Fibroblast of villous mesenchyme (primary cell): ENCODE measurements at regions not wholly inside any gene's neighbourhood (a gene's known extent, or its start where the extent isn't known, plus 50 kb on each side); places are given as distances from the start of the nearest gene placed in this dataset.

Experiments
- DNase-seq: peaks from one replicate; pipeline ENCODE4 v3.0.0-alpha.2; 2010; ENCODE audit warnings: low read depth
- H3K4me3 ChIP-seq: 2 replicates; pipeline ENCODE4 v1.5.1; 2011; ENCODE audit warnings: low read depth, mild to moderate bottlenecking, low read length
- CTCF ChIP-seq: IDR thresholded peaks from 2 replicates; pipeline ENCODE4 v1.5.1; 2012; ENCODE audit warnings: low read depth, mild to moderate bottlenecking, low read length; ENCODE audit not compliant: insufficient read depth

GRCh38 chr7:412313-412710 is 107.3 kb downstream of the PDGFA start:
- H3K4me3 ChIP-seq: no peak overlapping the region
- no peak for DNase-seq
- no peak for TF ChIP-seq CTCF

DNA sequence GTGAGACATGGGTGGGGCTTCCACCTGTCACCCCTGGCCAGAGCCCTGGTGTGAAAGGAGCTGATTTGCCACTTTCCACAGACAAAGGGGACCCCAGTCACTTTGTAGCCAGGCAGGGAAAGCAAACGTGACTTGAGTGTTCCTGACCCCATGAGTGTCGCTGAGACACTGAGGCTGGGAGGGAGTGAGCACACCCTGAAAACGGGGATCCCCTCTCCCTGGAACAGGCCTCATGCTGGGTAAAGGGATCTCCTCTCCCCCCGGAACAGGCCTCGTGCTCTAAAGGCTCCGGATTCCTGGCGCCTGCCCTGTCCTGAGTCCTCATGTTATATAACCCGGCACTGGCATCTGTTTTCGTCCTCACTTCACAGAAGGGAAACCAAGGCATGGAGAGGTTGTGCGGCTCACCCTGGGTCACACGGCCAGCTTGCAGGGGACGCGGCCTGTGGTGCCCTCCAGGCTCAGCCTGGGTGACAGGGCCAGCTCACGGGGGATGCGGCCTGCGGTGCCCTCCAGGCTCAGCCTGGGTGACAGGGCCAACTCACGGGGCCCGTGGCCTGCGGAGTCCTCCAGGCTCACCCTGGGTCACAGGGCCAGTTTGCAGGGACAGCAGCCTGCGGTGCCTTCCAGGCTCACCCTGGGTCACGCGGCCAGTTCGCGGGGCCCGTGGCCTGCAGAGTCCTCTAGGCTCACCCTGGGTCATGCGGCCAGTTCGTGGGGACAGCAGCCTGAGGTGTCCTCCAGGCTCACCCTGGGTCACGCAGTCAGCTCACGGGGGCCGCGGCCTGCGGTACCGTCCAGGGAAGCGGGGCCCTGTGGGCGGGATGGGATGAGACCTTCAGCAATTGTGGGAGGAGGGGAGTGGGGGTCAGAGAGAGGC is 104.7 kb downstream of the PDGFA start:
- no peak for DNase-seq

DNA sequence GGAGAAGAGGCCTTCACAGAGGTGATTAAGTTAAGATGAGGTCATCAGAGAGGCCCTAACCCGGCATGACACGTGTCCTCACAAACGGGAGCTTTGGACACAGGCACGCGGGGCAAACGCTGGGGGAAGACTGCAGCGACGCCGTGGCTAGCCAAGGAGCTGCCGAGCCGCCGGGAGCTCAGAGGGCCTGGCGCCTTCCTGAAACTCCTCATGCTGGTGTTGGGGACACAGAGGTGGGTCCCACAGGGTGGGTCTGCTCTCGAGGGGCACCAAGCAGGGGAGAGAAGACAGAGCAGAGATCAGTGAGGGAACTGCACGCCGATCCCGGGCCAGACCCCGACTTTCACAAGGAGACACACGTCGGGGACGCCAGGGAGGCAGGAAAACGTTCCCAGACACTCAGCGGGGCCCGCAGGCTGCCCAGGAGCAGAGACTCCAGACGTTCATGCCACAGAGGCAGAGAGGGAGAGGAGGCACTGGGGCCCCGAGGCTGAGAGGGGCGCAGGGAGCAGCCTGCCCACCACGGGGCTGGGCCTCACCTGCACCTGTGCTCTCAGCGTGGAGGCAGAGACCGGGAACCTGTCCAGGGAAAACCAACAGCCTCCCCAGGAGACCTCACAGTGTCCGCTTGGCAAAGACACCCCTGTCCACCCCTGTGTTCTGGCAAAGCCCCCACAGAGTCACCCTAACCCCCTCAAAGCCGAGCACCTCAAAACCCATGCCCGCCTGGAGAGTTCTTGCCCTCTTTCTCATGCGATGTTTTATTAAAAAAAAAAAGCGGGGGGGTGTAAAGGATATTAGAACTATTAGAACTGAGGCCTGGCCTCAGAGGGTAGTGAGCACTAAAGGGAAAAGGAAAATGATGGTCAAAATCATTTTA is 103.8 kb downstream of the PDGFA start:
- DNase-seq: no peak
- no peak for TF ChIP-seq CTCF

More for the DNA sequence above, 104.7 kb downstream of the PDGFA start:
- no peak overlapping the region for H3K4me3 ChIP-seq
- TF ChIP-seq CTCF: no peak

GRCh38 chr7:416761-417624 is 102.7 kb downstream of the PDGFA start:
- H3K4me3 ChIP-seq: no peak overlapping the region
- no peak for TF ChIP-seq CTCF
- DNase-seq: no peak

More for the DNA sequence above, 103.8 kb downstream of the PDGFA start:
- no peak overlapping the region for H3K4me3 ChIP-seq

GRCh38 chr7:417625-417889 is 102.1 kb downstream of the PDGFA start:
- DNase-seq: no peak

More at GRCh38 chr7:417625-417889, 102.1 kb downstream of the PDGFA start:
- H3K4me3 ChIP-seq: no peak overlapping the region
- no peak for TF ChIP-seq CTCF
